Cardiac muscle cell (in vitro differentiated cells and primary cell): ENCODE measurements at regions not wholly inside any gene's neighbourhood (a gene's known extent, or its start where the extent isn't known, plus 50 kb on each side); places are given as distances from the start of the nearest gene placed in this dataset.

Experiments used
- DNase-seq, 2 donors: peaks; one replicate each; pipeline versions ENCODE4 v3.0.0 to v3.0.0-alpha.2; 2010 to 2017; ENCODE audit warnings: low read depth in 1 of 2, low spot score in 1 of 2
- H3K27ac ChIP-seq: fragments of 200-600 bp; sonication (generic); 2 replicates; pipeline ENCODE4 v1.5.1; 2016
- H3K27me3 ChIP-seq: fragments of 200-600 bp; sonication (generic); 2 replicates; pipeline ENCODE4 v1.6.0; 2016; ENCODE audit warnings: control low read depth
- H3K36me3 ChIP-seq: fragments of 200-600 bp; sonication (generic); 2 replicates; pipeline ENCODE4 v1.5.1; 2016; ENCODE audit warnings: control low read depth
- H3K4me1 ChIP-seq: fragments of 200-600 bp; sonication (generic); 2 replicates; pipeline ENCODE4 v1.8.1; 2017; ENCODE audit warnings: low read depth, mild to moderate bottlenecking, mixed run types
- H3K4me3 ChIP-seq: fragments of 200-600 bp; sonication (generic); 2 replicates; pipeline ENCODE4 v1.5.1; 2016; ENCODE audit warnings: mild to moderate bottlenecking
- H3K9me3 ChIP-seq: fragments of 200-600 bp; sonication (generic); 2 replicates; pipeline ENCODE4 v1.5.1; 2017; ENCODE audit warnings: low read depth, mild to moderate bottlenecking, control low read depth
- CTCF ChIP-seq: IDR thresholded peaks from 2 replicates; pipeline ENCODE4 v1.5.1; 2012; ENCODE audit warnings: low read depth, mild to moderate bottlenecking, low read length

DNA sequence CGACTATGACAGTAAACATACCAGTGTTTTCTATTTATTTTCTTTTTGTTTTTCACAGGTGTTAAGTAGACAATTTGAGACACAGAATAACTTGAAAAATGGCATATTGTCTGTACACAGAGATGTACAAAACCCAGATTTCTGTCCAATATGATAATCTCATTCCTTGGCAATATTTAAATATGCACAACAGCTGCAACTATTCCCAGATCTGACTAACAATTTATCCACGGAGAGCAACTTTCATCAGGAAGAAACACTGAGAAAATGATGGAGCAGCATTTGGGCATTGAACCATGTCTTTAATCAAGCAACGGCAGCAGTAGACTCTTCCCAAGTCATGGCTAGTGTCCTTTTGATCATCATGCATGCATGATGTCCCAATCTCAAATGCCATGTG is 452.6 kb downstream of the ZPLD1 start:
- no peak overlapping the region for H3K27ac ChIP-seq
- H3K4me1 ChIP-seq, result no peaks in the 10 kb centered on the region
- no peaks in the 10 kb centered on the region for H3K27me3 ChIP-seq
- H3K4me3 ChIP-seq, result no peak overlapping the region
- H3K9me3 ChIP-seq, result no peaks in the 10 kb centered on the region
- no peak for TF ChIP-seq CTCF
- DNase-seq, result no peak
- H3K36me3 ChIP-seq, result no peaks in the 10 kb centered on the region

DNA sequence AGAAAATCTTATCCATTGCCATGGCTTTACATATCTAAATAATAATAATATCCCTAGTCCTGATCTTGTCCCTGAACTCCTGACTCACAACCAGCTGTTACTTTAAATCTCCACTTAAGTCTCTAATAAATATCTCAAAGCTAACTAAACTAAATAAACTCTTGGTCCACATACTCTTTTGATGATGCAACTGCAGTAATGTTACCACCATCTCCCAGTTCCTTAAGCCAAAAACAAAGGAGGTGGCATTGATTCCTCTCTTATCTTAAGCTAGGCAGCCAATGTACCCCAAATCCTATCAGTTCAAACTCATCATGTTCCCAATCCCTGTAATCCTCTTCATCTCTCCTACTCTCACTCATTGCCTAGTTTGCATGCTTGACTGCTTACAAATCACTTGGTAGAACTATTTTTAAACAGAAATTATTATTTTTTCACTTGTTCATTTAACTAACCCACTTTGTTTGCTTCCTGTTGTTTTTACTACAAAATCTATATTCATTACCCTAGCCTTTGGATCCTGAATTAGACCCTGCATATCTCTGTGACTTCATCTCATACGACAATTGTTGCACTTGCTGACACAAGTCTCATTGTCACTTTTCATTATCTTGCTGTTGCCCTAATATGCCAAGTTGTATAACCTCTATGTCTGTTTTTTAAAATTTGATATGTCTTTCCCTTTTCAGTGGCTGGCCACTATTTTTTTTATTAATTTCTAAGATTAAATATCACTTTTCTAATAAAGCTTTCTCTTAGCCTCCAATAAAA is 462.2 kb downstream of the ZPLD1 start:
- no peaks in the 10 kb centered on the region for H3K9me3 ChIP-seq
- H3K36me3 ChIP-seq, result no peaks in the 10 kb centered on the region
- no peak overlapping the region for H3K27ac ChIP-seq
- no peaks in the 10 kb centered on the region for H3K27me3 ChIP-seq
- no peak for TF ChIP-seq CTCF
- H3K4me3 ChIP-seq, result no peak overlapping the region
- no peaks in the 10 kb centered on the region for H3K4me1 ChIP-seq
- no peak for DNase-seq

GRCh38 chr3:102904629-102905028 is 469.8 kb downstream of the ZPLD1 start:
- TF ChIP-seq CTCF, result no peak
- Histone ChIP-seq H3K27me3 (no peaks in the 10 kb centered on the region), H3K27ac (no peak overlapping the region), H3K36me3 (no peaks in the 10 kb centered on the region), H3K4me3 (no peak overlapping the region), H3K9me3 (no peaks in the 10 kb centered on the region), H3K4me1 (no peaks in the 10 kb centered on the region)
- DNase-seq, result no peak

GRCh38 chr3:102905811-102906210 is 471.0 kb downstream of the ZPLD1 start:
- no peak for DNase-seq
- Histone ChIP-seq H3K27ac (no peak overlapping the region), H3K27me3 (no peaks in the 10 kb centered on the region), H3K36me3 (no peaks in the 10 kb centered on the region), H3K9me3 (no peaks in the 10 kb centered on the region), H3K4me3 (no peak overlapping the region), H3K4me1 (no peaks in the 10 kb centered on the region)
- no peak for TF ChIP-seq CTCF

DNA sequence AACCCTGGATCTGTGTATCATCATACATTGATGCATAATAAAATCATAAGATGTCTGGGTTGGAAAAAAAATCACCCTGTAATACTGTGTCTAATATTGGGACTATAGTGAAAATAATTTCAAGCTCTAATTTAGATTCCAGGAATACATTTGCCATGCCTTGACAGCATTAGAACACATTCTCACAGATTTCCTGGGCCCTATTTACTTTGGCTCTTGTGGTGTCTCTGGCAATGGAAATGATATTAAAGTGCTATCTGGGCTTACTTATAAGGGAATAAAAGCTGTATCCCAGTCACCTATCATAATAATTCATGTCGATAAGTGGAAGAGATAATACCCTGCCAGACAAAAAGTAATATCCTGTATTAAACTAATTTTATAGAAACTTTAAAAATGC is 472.0 kb downstream of the ZPLD1 start:
- Histone ChIP-seq H3K27ac (no peak overlapping the region), H3K36me3 (no peaks in the 10 kb centered on the region), H3K9me3 (no peaks in the 10 kb centered on the region), H3K27me3 (no peaks in the 10 kb centered on the region), H3K4me1 (no peaks in the 10 kb centered on the region), H3K4me3 (no peak overlapping the region)
- DNase-seq, result no peak
- TF ChIP-seq CTCF, result no peak
